Bronchial epithelial cell (primary cell): ENCODE measurements at regions not wholly inside any gene's neighbourhood (a gene's known extent, or its start where the extent isn't known, plus 50 kb on each side); places are given as distances from the start of the nearest gene placed in this dataset.
A peak's percentile ranks its signal among the peaks of the same experiment; 100 is the strongest.

ENCODE experiments used
- DNase-seq: peaks from one replicate; pipeline ENCODE4 v3.0.0-alpha.2; 2010; ENCODE audit warnings: low read depth
- FAIRE-seq: peaks from 2 replicates; lab custom pipeline; 2011; peaks lifted over from hg19 to GRCh38; lab: Jason Lieb, UNC
- H3K27me3 ChIP-seq: 2 replicates; pipeline ENCODE4 v1.5.1; 2011; ENCODE audit warnings: low read length; ENCODE audit not compliant: control insufficient read depth, insufficient read depth
- H3K36me3 ChIP-seq: 2 replicates; pipeline ENCODE4 v1.5.1; 2011; ENCODE audit warnings: low read length; ENCODE audit not compliant: control insufficient read depth, insufficient read depth
- H3K4me3 ChIP-seq: 2 replicates; pipeline ENCODE4 v1.5.1; 2011; ENCODE audit warnings: mild to moderate bottlenecking, low read depth, low read length, control low read depth
- TF ChIP-seq, protein P1 (sequence below): IDR thresholded peaks from 2 replicates; pipeline ENCODE4 v1.5.1; 2011; ENCODE audit warnings: mild to moderate bottlenecking, moderate library complexity, low read length, control low read depth, inconsistent platforms; ENCODE audit not compliant: insufficient read depth, severe bottlenecking

DNA sequence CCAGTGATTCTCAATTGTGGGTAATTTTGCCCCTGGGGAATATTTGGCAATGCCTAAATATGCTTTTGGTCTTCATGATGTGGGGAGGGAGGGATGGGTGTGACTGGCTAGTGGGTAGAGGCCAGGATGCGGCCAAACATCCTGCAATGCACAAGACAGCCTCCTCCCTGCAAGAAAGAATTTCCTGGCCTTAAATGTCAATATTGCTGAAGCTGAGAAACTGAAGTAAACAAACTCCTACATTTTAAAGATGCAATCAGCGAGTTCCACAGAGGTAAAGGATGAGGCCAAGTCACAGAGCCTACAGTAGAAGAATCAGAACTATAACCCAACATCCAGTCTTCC lies 272.9 kb upstream of the EPHA4 start:
- no peak for DNase-seq
- Histone ChIP-seq H3K4me3 (no peak overlapping the region), H3K27me3 (no peaks in the 10 kb centered on the region), H3K36me3 (no peaks in the 10 kb centered on the region)
- TF ChIP-seq, protein P1, sequence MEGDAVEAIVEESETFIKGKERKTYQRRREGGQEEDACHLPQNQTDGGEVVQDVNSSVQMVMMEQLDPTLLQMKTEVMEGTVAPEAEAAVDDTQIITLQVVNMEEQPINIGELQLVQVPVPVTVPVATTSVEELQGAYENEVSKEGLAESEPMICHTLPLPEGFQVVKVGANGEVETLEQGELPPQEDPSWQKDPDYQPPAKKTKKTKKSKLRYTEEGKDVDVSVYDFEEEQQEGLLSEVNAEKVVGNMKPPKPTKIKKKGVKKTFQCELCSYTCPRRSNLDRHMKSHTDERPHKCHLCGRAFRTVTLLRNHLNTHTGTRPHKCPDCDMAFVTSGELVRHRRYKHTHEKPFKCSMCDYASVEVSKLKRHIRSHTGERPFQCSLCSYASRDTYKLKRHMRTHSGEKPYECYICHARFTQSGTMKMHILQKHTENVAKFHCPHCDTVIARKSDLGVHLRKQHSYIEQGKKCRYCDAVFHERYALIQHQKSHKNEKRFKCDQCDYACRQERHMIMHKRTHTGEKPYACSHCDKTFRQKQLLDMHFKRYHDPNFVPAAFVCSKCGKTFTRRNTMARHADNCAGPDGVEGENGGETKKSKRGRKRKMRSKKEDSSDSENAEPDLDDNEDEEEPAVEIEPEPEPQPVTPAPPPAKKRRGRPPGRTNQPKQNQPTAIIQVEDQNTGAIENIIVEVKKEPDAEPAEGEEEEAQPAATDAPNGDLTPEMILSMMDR: no peak
- no peak for FAIRE-seq

- Histone ChIP-seq H3K27me3 (no peaks in the 10 kb centered on the region), H3K4me3 (no peak overlapping the region), H3K36me3 (no peaks in the 10 kb centered on the region)
- no peak for DNase-seq
- no peak for FAIRE-seq
- TF ChIP-seq, protein P1: no peak
Measured at GRCh38 chr2:221844212-221845020, 272.3 kb upstream of the EPHA4 start.

- DNase-seq (peak; percentile 22), FAIRE-seq (no peak)
- no peak overlapping the region for H3K4me3 ChIP-seq
- no peaks in the 10 kb centered on the region for H3K36me3 ChIP-seq
- H3K27me3 ChIP-seq: no peaks in the 10 kb centered on the region
- TF ChIP-seq, protein P1: no peak
Measured at GRCh38 chr2:221836095-221836494, 264.0 kb upstream of the EPHA4 start.

DNA sequence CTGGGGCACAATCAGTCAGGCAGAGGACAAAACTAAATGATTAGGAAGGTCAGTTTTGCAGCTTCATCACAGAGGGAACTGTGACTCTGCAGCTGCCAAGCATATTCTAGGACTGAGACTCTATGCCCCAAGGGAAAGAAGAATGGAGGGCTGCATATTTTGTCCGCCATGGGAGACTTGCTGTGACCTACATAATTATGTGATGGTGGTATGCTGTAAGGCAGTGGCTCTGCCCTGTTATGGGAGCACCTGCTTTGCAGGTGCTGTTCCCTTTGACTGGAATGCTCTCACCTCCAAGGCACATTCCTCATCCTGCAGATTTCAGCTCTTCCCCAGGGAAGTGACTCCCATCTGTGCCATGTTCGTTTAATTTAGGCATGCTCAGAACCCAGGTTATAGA lies 261.9 kb upstream of the EPHA4 start:
- Histone ChIP-seq H3K4me3 (no peak overlapping the region), H3K36me3 (no peaks in the 10 kb centered on the region), H3K27me3 (no peaks in the 10 kb centered on the region)
- DNase-seq: no peak
- FAIRE-seq: peak; percentile 88
- TF ChIP-seq, protein P1: no peak

- H3K4me3 ChIP-seq: no peak overlapping the region
- TF ChIP-seq, protein P1: no peak
- no peaks in the 10 kb centered on the region for H3K27me3 ChIP-seq
- FAIRE-seq: no peak
- no peaks in the 10 kb centered on the region for H3K36me3 ChIP-seq
- DNase-seq: no peak
Measured at GRCh38 chr2:221831051-221831450, 258.9 kb upstream of the EPHA4 start.

DNA sequence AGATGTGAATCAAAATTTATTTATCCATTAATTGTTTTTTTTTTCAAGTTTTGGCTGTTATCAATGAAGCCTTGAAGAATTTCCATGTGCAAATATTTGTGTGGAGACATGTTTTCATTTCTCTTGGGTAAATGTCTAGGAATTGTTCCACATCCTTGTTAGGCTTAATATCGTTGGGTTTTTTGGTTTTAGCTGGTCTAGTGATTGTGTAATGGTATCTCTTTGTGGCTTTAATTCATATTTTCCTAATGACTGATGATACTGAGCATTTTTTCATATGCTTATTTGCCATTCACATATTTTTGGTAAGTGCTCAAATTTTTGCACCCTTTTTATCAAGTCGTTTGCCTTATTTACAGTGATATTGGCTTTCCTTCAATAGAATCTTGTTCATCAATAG lies 250.3 kb upstream of the EPHA4 start:
- H3K36me3 ChIP-seq: no peaks in the 10 kb centered on the region
- no peak for DNase-seq
- TF ChIP-seq, protein P1: no peak
- no peaks in the 10 kb centered on the region for H3K27me3 ChIP-seq
- FAIRE-seq: no peak
- no peak overlapping the region for H3K4me3 ChIP-seq
